ENCODE measurements at regions not wholly inside any gene's neighbourhood (a gene's known extent, or its start where the extent isn't known, plus 50 kb on each side); places are given as distances from the start of the nearest gene placed in this dataset.

DNA sequence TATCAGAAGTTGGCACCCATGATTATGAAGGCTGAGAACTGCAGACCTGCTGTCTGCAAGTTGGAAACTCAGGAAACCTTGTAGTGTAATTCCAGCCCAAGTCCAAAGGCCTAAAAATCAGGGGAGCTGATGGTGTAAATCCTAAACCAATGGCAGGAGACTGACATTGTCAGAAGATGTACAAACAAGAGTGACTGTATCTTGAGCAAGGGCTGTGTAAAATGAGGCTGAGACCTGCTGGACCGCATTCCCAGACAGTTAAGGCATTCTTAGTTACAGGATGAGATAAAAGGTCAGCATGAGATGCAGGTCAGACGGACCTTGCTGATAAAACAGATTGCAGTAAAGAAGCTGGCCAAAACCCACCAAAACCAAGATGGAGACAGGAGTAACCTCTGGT lies 147.7 kb downstream of the COG6 start:
- TF ChIP-seq SUZ12 (IDR thresholded peaks at IDR 0.05; ENCODE audit: extremely low read depth, insufficient read depth, insufficient read length) (no peak), YY1 (IDR thresholded peaks at IDR 0.05; ENCODE audit: insufficient read depth, insufficient read length) (no peak), ZNF274 (IDR thresholded peaks at IDR 0.05; ENCODE audit: low read depth, low read length) (no peak)
- Histone ChIP-seq H3K4me3 (ENCODE audit: insufficient read length, low read depth) (no peak overlapping the region), H3K4me1 (ENCODE audit: insufficient read depth, insufficient read length) (no peaks in the 10 kb centered on the region), H3K36me3 (ENCODE audit: insufficient read depth, insufficient read length, low read length) (no peaks in the 10 kb centered on the region), H3K27me3 (ENCODE audit: insufficient read depth, insufficient read length) (no peaks in the 10 kb centered on the region), H3K9me3 (ENCODE audit: insufficient read depth, low read length) (peaks cover 5% of the 10 kb centered on the region; the same call in 1 of the 2 replicates), H3K9ac (ENCODE audit: insufficient read length, low read depth) (no peak overlapping the region)
- no peak for DNase-seq (ENCODE audit: low read depth, low spot score)

DNA sequence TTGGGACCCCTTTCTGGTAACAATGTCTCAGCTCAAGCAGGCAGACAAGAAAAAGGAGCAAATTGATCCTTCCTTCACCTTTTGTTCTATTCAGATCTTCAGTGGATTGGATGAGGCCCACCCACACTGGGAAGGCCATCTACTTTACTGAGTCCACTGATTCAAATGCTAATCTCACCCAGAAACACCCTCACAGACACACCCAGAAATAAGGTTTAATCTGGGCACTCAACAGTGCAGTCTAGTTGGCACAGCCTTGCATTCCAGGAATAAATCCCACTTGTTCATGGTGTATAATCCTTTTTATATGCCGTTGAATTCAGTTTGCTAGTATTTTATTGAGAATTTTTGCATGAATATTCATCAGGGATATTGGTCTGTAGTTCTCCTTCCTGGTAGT lies 148.4 kb downstream of the COG6 start:
- Histone ChIP-seq H3K36me3 (ENCODE audit: insufficient read depth, insufficient read length, low read length) (no peaks in the 10 kb centered on the region), H3K27me3 (ENCODE audit: insufficient read depth, insufficient read length) (no peaks in the 10 kb centered on the region), H3K4me1 (ENCODE audit: insufficient read depth, insufficient read length) (no peaks in the 10 kb centered on the region), H3K9ac (ENCODE audit: insufficient read length, low read depth) (no peak overlapping the region), H3K4me3 (ENCODE audit: insufficient read length, low read depth) (no peak overlapping the region), H3K9me3 (ENCODE audit: insufficient read depth, low read length) (peaks cover 5% of the 10 kb centered on the region; the same call in 1 of the 2 replicates)
- no peak for DNase-seq (ENCODE audit: low read depth, low spot score)
- no peak for TF ChIP-seq SUZ12 (IDR thresholded peaks at IDR 0.05; ENCODE audit: extremely low read depth, insufficient read depth, insufficient read length)
- no peak for TF ChIP-seq ZNF274 (IDR thresholded peaks at IDR 0.05; ENCODE audit: low read depth, low read length)
- TF ChIP-seq YY1 (IDR thresholded peaks at IDR 0.05; ENCODE audit: insufficient read depth, insufficient read length), result no peak

DNA sequence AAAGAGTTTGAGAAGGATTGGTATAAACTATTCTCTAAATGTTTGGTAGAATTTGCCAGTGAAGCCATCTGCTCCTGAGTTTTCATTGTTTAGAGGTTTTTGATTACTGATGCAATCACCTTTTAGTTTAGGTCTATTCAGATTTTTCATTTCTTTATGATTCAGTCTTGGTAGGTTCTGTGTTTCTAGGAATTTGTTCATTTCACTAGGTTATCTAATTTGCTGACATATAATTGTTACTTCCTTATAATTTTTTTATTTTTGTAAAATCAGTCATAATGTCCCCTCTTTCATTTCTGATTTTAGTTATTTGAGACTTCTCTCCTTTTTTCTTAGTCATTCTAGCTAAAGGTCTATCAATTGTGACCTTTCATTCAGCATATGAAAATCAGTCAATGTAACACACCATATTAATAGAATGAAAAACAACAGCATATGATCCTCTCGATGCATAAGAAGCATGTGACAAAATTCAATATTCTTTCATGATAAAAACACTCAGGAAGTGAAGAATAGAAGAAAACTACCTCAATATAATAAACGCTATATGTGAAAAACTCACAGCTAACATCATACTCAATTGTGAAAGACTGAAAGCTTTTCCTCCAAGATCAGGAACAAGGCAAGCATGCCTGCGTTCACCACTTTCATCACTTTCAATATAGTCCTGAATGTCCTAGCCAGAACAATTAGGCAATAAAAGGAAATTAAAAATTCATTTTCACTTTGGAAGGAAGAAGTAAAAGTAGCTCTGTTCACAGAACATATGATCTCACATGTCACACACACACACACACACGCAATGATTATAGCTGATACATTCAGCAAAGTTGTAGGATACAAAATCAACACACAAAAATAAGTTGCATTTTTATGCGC lies 149.1 kb downstream of the COG6 start:
- no peak for DNase-seq (ENCODE audit: low read depth, low spot score)
- no peak for TF ChIP-seq ZNF274 (IDR thresholded peaks at IDR 0.05; ENCODE audit: low read depth, low read length)
- TF ChIP-seq SUZ12 (IDR thresholded peaks at IDR 0.05; ENCODE audit: extremely low read depth, insufficient read depth, insufficient read length), result no peak
- TF ChIP-seq YY1 (IDR thresholded peaks at IDR 0.05; ENCODE audit: insufficient read depth, insufficient read length), result no peak

DNA sequence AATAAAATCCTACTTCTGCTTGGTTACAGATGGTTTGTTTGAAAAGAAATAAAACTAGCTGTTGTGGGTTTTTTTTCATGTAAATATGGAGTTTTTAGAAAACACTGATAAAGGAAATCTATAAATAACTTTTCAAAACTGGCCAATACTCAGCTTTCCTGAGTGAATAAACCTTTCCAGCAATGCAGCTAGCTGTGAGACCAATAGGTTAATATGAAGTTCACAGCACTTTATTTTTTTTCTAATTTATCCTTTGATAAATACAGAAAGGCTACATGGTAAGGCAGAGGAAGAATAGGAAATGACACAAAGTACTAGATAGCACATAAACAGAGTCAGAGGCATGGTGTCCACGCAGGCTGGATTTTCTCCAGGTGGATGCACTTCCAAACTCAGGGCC lies 154.0 kb downstream of the COG6 start:
- no peak overlapping the region for H3K9ac ChIP-seq (ENCODE audit: insufficient read length, low read depth)
- no peak for DNase-seq (ENCODE audit: low read depth, low spot score)
- H3K27me3 ChIP-seq (ENCODE audit: insufficient read depth, insufficient read length), result no peaks in the 10 kb centered on the region
- H3K4me1 ChIP-seq (ENCODE audit: insufficient read depth, insufficient read length), result no peaks in the 10 kb centered on the region
- H3K36me3 ChIP-seq (ENCODE audit: insufficient read depth, insufficient read length, low read length), result no peaks in the 10 kb centered on the region
- no peak overlapping the region for H3K4me3 ChIP-seq (ENCODE audit: insufficient read length, low read depth)
- TF ChIP-seq ZNF274 (IDR thresholded peaks at IDR 0.05; ENCODE audit: low read depth, low read length) (no peak), YY1 (IDR thresholded peaks at IDR 0.05; ENCODE audit: insufficient read depth, insufficient read length) (no peak), SUZ12 (IDR thresholded peaks at IDR 0.05; ENCODE audit: extremely low read depth, insufficient read depth, insufficient read length) (no peak)
- no peaks in the 10 kb centered on the region for H3K9me3 ChIP-seq (ENCODE audit: insufficient read depth, low read length)

More for the DNA sequence above, 149.1 kb downstream of the COG6 start:
- Histone ChIP-seq H3K4me3 (ENCODE audit: insufficient read length, low read depth) (no peak overlapping the region), H3K27me3 (ENCODE audit: insufficient read depth, insufficient read length) (no peaks in the 10 kb centered on the region), H3K9ac (ENCODE audit: insufficient read length, low read depth) (no peak overlapping the region), H3K4me1 (ENCODE audit: insufficient read depth, insufficient read length) (no peaks in the 10 kb centered on the region), H3K36me3 (ENCODE audit: insufficient read depth, insufficient read length, low read length) (no peaks in the 10 kb centered on the region), H3K9me3 (ENCODE audit: insufficient read depth, low read length) (peaks cover 5% of the 10 kb centered on the region; the same call in 1 of the 2 replicates)

DNA sequence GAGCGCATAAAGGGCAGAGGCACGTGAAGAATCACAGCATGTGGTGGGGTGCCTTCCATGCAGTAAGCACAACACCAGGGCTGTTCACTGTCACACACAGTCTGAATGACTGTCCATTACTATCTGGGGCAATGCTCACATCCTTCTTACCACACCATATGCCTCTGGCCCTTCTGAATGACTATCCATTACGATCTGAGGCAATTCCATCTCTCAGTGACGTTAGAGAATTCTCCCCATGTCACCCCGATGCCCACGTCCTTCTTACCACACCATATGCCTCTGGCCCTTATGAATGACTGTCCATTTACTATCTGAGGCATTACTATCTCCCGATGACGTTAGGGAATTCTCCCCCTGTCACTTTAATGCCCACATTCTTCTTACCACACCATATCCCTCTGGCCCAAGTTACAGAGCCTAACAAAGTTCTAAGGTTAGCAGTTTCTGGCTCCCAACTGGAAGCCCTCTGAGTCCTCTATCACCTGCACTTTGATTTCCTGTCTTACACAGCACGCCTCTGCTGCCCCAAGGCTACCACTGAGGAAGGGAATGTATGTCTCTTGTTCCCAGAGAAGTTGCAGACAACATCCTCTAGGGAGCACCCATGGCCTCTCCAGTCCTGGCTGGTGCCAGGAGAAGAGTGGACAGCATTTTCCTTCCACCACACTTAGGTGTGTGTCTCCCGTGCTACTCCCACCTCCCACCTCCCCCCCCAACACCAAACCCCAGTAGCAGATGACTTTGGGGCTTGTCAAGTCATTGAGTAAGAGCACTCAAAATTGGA lies 154.8 kb downstream of the COG6 start:
- Histone ChIP-seq H3K4me3 (ENCODE audit: insufficient read length, low read depth) (no peak overlapping the region), H3K27me3 (ENCODE audit: insufficient read depth, insufficient read length) (no peaks in the 10 kb centered on the region), H3K4me1 (ENCODE audit: insufficient read depth, insufficient read length) (no peaks in the 10 kb centered on the region), H3K36me3 (ENCODE audit: insufficient read depth, insufficient read length, low read length) (no peaks in the 10 kb centered on the region), H3K9ac (ENCODE audit: insufficient read length, low read depth) (no peak overlapping the region), H3K9me3 (ENCODE audit: insufficient read depth, low read length) (no peaks in the 10 kb centered on the region)
- DNase-seq (ENCODE audit: low read depth, low spot score), result no peak
- TF ChIP-seq SUZ12 (IDR thresholded peaks at IDR 0.05; ENCODE audit: extremely low read depth, insufficient read depth, insufficient read length) (no peak), ZNF274 (IDR thresholded peaks at IDR 0.05; ENCODE audit: low read depth, low read length) (no peak), YY1 (IDR thresholded peaks at IDR 0.05; ENCODE audit: insufficient read depth, insufficient read length) (no peak)

DNA sequence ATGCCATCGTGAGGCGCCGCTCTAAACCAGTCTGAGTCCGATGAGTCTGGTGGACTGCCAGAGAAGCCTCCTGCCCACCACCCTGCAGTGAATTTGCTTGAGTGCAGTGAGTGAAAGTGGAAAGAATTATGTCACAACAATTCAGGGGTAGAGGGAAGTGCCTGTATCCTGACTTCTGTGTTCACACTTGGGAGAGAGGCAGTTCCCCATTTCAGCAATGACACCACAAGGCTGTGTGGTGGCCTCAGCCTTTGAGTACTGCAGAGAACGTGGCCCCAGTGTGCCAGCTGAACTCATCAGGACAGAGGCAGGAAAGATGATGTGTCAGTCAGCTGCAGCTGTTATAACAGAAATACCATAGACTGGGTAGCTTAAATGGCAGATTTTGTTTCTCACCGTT lies 155.6 kb downstream of the COG6 start:
- TF ChIP-seq SUZ12 (IDR thresholded peaks at IDR 0.05; ENCODE audit: extremely low read depth, insufficient read depth, insufficient read length), result no peak
- TF ChIP-seq ZNF274 (IDR thresholded peaks at IDR 0.05; ENCODE audit: low read depth, low read length), result no peak
- no peak for TF ChIP-seq YY1 (IDR thresholded peaks at IDR 0.05; ENCODE audit: insufficient read depth, insufficient read length)

DNA sequence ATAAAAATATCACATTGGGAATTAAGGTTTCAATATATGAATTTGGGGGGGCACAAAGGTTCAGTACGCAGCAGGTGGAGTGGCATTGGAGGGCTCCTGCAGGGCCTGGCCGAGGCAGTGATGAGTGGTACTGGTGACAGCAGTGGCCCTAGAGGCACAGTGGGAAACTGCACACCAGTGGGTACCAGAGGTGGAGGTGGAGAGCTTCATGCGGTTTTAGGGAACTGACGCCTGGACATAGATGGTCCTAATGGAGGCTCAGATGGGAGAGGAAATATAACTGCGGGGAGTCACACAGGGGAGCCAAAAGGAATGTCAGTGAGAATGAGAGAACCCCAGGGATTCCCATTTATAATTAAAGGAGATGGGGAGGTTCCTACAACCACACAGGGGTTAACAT lies 156.2 kb downstream of the COG6 start:
- H3K36me3 ChIP-seq (ENCODE audit: insufficient read depth, insufficient read length, low read length), result no peaks in the 10 kb centered on the region
- no peak for DNase-seq (ENCODE audit: low read depth, low spot score)
- no peaks in the 10 kb centered on the region for H3K27me3 ChIP-seq (ENCODE audit: insufficient read depth, insufficient read length)
- no peak overlapping the region for H3K9ac ChIP-seq (ENCODE audit: insufficient read length, low read depth)
- H3K4me3 ChIP-seq (ENCODE audit: insufficient read length, low read depth), result no peak overlapping the region
- H3K9me3 ChIP-seq (ENCODE audit: insufficient read depth, low read length), result no peaks in the 10 kb centered on the region
- no peak for TF ChIP-seq SUZ12 (IDR thresholded peaks at IDR 0.05; ENCODE audit: extremely low read depth, insufficient read depth, insufficient read length)
- no peak for TF ChIP-seq ZNF274 (IDR thresholded peaks at IDR 0.05; ENCODE audit: low read depth, low read length)
- TF ChIP-seq YY1 (IDR thresholded peaks at IDR 0.05; ENCODE audit: insufficient read depth, insufficient read length), result no peak
- H3K4me1 ChIP-seq (ENCODE audit: insufficient read depth, insufficient read length), result no peaks in the 10 kb centered on the region

More for the DNA sequence above, 155.6 kb downstream of the COG6 start:
- no peaks in the 10 kb centered on the region for H3K27me3 ChIP-seq (ENCODE audit: insufficient read depth, insufficient read length)
- H3K9ac ChIP-seq (ENCODE audit: insufficient read length, low read depth), result no peak overlapping the region
- no peak overlapping the region for H3K4me3 ChIP-seq (ENCODE audit: insufficient read length, low read depth)
- H3K9me3 ChIP-seq (ENCODE audit: insufficient read depth, low read length), result no peaks in the 10 kb centered on the region
- no peaks in the 10 kb centered on the region for H3K4me1 ChIP-seq (ENCODE audit: insufficient read depth, insufficient read length)
- DNase-seq (ENCODE audit: low read depth, low spot score), result no peak
- H3K36me3 ChIP-seq (ENCODE audit: insufficient read depth, insufficient read length, low read length), result no peaks in the 10 kb centered on the region
